G401.6 (cell line): ENCODE measurements at regions not wholly inside any gene's neighbourhood (a gene's known extent, or its start where the extent isn't known, plus 50 kb on each side); places are given as distances from the start of the nearest gene placed in this dataset.
"Not testable (repeated sequence)": the region's sequence is repeated elsewhere in the genome, so short reads cannot be mapped to it uniquely, and the experiment has no call there.

ENCODE experiments used
- FAIRE-seq: peaks from 2 replicates; lab custom pipeline; 2012; peaks lifted over from hg19 to GRCh38; lab: Jason Lieb, UNC

GRCh38 chr13:56515441-56515840, 625.3 kb upstream of the PRR20A start:
- FAIRE-seq: no peak

- FAIRE-seq: no peak
Observed at GRCh38 chr13:56528040-56528790, 612.5 kb upstream of the PRR20A start.

- FAIRE-seq: no peak
Observed at GRCh38 chr13:56530096-56530495, 610.6 kb upstream of the PRR20A start.

GRCh38 chr13:56547921-56548320, 592.8 kb upstream of the PRR20A start:
- not testable (repeated sequence) for FAIRE-seq

- no peak for FAIRE-seq
Observed at GRCh38 chr13:56558698-56559320, 581.9 kb upstream of the PRR20A start.

- FAIRE-seq: no peak
Observed at GRCh38 chr13:56561327-56561726, 579.4 kb upstream of the PRR20A start.

- no peak for FAIRE-seq
Observed at GRCh38 chr13:56563663-56564062, 577.1 kb upstream of the PRR20A start.

GRCh38 chr13:56586976-56587375, 553.7 kb upstream of the PRR20A start:
- no peak for FAIRE-seq

GRCh38 chr13:56615572-56615971, 525.1 kb upstream of the PRR20A start:
- FAIRE-seq: no peak

GRCh38 chr13:56622840-56623239, 517.9 kb upstream of the PRR20A start:
- no peak for FAIRE-seq

GRCh38 chr13:56628886-56629285, 511.8 kb upstream of the PRR20A start:
- not testable (repeated sequence) for FAIRE-seq

- not testable (repeated sequence) for FAIRE-seq
Observed at GRCh38 chr13:56631060-56631459, 509.7 kb upstream of the PRR20A start.

GRCh38 chr13:56653043-56653442, 487.7 kb upstream of the PRR20A start:
- no peak for FAIRE-seq

GRCh38 chr13:56659041-56659471, 481.7 kb upstream of the PRR20A start:
- no peak for FAIRE-seq

- FAIRE-seq: no peak
Observed at GRCh38 chr13:56670563-56670962, 470.2 kb upstream of the PRR20A start.

GRCh38 chr13:56681404-56681803, 459.3 kb upstream of the PRR20A start:
- no peak for FAIRE-seq

GRCh38 chr13:56687131-56687530, 453.6 kb upstream of the PRR20A start:
- FAIRE-seq: no peak

- FAIRE-seq: no peak
Observed at GRCh38 chr13:56697011-56697410, 443.7 kb upstream of the PRR20A start.

GRCh38 chr13:56700324-56700723, 440.4 kb upstream of the PRR20A start:
- FAIRE-seq: no peak

GRCh38 chr13:56706485-56706884, 434.2 kb upstream of the PRR20A start:
- FAIRE-seq: no peak

- no peak for FAIRE-seq
Observed at GRCh38 chr13:56713656-56714055, 427.1 kb upstream of the PRR20A start.

- FAIRE-seq: no peak
Observed at GRCh38 chr13:56718791-56719190, 421.9 kb upstream of the PRR20A start.

GRCh38 chr13:56720841-56721240, 419.9 kb upstream of the PRR20A start:
- FAIRE-seq: no peak

- no peak for FAIRE-seq
Observed at GRCh38 chr13:56735537-56735942, 405.2 kb upstream of the PRR20A start.
